AG09309 (cell line): ENCODE measurements at regions not wholly inside any gene's neighbourhood (a gene's known extent, or its start where the extent isn't known, plus 50 kb on each side); places are given as distances from the start of the nearest gene placed in this dataset.

Experiments used
- DNase-seq: peaks from one replicate; pipeline ENCODE4 v3.0.0-alpha.2; 2010; ENCODE audit warnings: low read depth
- H3K4me3 ChIP-seq: 2 replicates; pipeline ENCODE4 v1.5.1; 2011; ENCODE audit warnings: mild to moderate bottlenecking, low read depth, low read length, moderate library complexity; ENCODE audit not compliant: control insufficient read depth
- CTCF ChIP-seq: IDR thresholded peaks from 2 replicates; pipeline ENCODE4 v1.5.1; 2011; ENCODE audit warnings: mild to moderate bottlenecking, low read depth, low read length, inconsistent platforms; ENCODE audit not compliant: insufficient read depth, control insufficient read depth; ENCODE audit errors: missing control alignments

- TF ChIP-seq CTCF = no peak
- no peak for DNase-seq
- H3K4me3 ChIP-seq = no peak overlapping the region
These were observed 692.7 kb upstream of the GRM7 start for GRCh38 chr3:6168256-6168655.

GRCh38 chr3:6172871-6173642 is 687.9 kb upstream of the GRM7 start:
- no peak overlapping the region for H3K4me3 ChIP-seq

GRCh38 chr3:6177417-6177816 is 683.5 kb upstream of the GRM7 start:
- DNase-seq = no peak
- no peak for TF ChIP-seq CTCF
- H3K4me3 ChIP-seq = no peak overlapping the region

More at GRCh38 chr3:6172871-6173642, 687.9 kb upstream of the GRM7 start:
- DNase-seq = no peak
- no peak for TF ChIP-seq CTCF

GRCh38 chr3:6179761-6180160 is 681.2 kb upstream of the GRM7 start:
- DNase-seq = no peak
- TF ChIP-seq CTCF = no peak
- H3K4me3 ChIP-seq = no peak overlapping the region

- TF ChIP-seq CTCF = no peak
- no peak for DNase-seq
- no peak overlapping the region for H3K4me3 ChIP-seq
These were observed 680.7 kb upstream of the GRM7 start for GRCh38 chr3:6180171-6180570.

GRCh38 chr3:6182476-6182875 is 678.4 kb upstream of the GRM7 start:
- no peak overlapping the region for H3K4me3 ChIP-seq
- DNase-seq = no peak
- TF ChIP-seq CTCF = no peak
